Spinal cord (tissue), 9 donors: ENCODE measurements at regions not wholly inside any gene's neighbourhood (a gene's known extent, or its start where the extent isn't known, plus 50 kb on each side); places are given as distances from the start of the nearest gene placed in this dataset.

Experiments used
- DNase-seq, 6 donors: peaks; one replicate each; pipeline versions ENCODE4 v3.0.0 to v3.0.0-alpha.2; 2013 to 2015; ENCODE audit warnings: low spot score in 6 of 6, low read depth in 4 of 6
- H3K27ac ChIP-seq: one replicate; pipeline ENCODE4 v1.5.1; 2013; ENCODE audit warnings: low read depth, low read length, control low read depth
- H3K27me3 ChIP-seq: one replicate; pipeline ENCODE4 v1.6.1; 2013; ENCODE audit warnings: low read length; ENCODE audit not compliant: control insufficient read depth, insufficient read depth
- H3K36me3 ChIP-seq: one replicate; pipeline ENCODE4 v1.6.1; 2013; ENCODE audit warnings: low read length; ENCODE audit not compliant: control insufficient read depth, insufficient read depth
- H3K4me1 ChIP-seq: one replicate; pipeline ENCODE4 v1.6.1; 2013; ENCODE audit warnings: low read length; ENCODE audit not compliant: control insufficient read depth, insufficient read depth
- H3K4me3 ChIP-seq: one replicate; pipeline ENCODE4 v1.5.1; 2013; ENCODE audit warnings: low read depth, low read length, control low read depth
- H3K9me3 ChIP-seq: one replicate; pipeline ENCODE4 v1.6.1; 2013; ENCODE audit warnings: low read length; ENCODE audit not compliant: control insufficient read depth, insufficient read depth
- WGBS: methylation state at CpG from one replicate; pipeline ENCODE4 v1.1.5; 2013; ENCODE audit warnings: missing lambda C conversion rate; ENCODE audit not compliant: insufficient coverage; 5-methylcytosine and 5-hydroxymethylcytosine counted together
- donor health status: healthy.

- no CpG with 5 or more reads among the region's 2 CpGs for WGBS
- H3K4me1 ChIP-seq: no peaks in the 10 kb centered on the region
- no peak overlapping the region for H3K27ac ChIP-seq
- no peaks in the 10 kb centered on the region for H3K27me3 ChIP-seq
- DNase-seq: no peak
- H3K36me3 ChIP-seq: no peaks in the 10 kb centered on the region
- no peaks in the 10 kb centered on the region for H3K9me3 ChIP-seq
- H3K4me3 ChIP-seq: no peak overlapping the region
Observed at GRCh38 chr10:3000048-3000447, 67.3 kb upstream of the PFKP start.

DNA sequence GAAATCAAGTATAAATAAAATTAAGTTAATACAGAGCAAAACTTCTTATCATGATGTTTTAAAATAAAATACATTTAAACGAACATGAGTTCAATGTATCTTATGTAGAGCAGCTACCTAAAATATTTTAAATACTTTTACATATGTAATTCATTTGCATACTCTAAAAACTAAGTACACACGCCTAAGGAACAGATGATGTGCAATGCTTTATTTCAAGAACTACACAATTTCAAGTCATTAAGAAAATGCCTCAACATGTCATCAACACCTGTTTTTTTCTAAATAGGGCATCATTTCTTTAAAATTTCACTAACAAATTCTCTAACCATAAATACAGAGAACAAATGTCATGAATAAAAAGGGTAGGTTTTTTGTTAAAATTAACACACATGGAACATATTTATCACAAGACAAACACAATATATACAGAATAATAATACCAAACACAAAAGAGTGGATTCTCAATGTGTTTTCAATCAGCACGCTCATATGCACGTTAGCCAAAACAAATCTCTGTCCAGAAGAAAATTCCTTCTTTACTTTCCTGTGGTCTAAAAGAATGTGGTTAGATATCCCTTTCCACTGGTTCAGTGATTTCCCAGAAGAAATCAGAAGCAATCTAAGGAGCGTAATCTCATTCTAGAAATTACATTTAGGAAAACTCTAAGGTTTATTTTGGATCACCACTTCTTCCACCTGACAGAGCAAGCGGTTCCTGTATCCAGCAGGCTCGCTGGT lies 73.0 kb upstream of the PFKP start:
- Histone ChIP-seq H3K4me3 (no peak overlapping the region), H3K4me1 (no peaks in the 10 kb centered on the region), H3K27ac (no peak overlapping the region), H3K36me3 (no peaks in the 10 kb centered on the region), H3K27me3 (no peaks in the 10 kb centered on the region), H3K9me3 (no peaks in the 10 kb centered on the region)
- DNase-seq: peak in 1 of 6 donors; percentile 27
- WGBS: 69% methylated on average over 3 of the region's 7 CpGs

DNA sequence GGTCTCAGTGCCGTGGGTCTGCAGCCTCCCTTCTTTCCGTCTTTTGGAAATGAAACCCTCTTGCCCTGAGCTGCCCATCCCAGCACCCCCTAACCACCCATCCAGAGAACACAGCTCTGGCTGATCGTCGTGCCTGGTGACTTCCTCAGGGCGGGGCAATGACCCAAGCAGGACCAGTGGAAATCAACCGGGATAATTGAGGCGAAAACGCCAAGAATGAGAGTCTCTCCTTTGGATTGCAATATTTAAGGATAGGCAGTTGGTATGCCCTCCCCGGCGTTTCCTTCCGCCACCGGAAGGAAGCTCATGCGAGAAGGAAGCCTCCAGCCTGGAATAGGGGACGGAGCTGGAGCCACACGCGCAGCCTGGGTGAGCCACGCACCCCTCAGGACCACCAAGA lies 73.7 kb upstream of the PFKP start:
- H3K9me3 ChIP-seq: peaks cover 3% of the 10 kb centered on the region
- no peaks in the 10 kb centered on the region for H3K36me3 ChIP-seq
- WGBS: 95% methylated on average over 13 of the region's 17 CpGs
- no peak for DNase-seq
- no peak overlapping the region for H3K4me3 ChIP-seq
- no peak overlapping the region for H3K27ac ChIP-seq
- no peaks in the 10 kb centered on the region for H3K4me1 ChIP-seq
- H3K27me3 ChIP-seq: no peaks in the 10 kb centered on the region

DNA sequence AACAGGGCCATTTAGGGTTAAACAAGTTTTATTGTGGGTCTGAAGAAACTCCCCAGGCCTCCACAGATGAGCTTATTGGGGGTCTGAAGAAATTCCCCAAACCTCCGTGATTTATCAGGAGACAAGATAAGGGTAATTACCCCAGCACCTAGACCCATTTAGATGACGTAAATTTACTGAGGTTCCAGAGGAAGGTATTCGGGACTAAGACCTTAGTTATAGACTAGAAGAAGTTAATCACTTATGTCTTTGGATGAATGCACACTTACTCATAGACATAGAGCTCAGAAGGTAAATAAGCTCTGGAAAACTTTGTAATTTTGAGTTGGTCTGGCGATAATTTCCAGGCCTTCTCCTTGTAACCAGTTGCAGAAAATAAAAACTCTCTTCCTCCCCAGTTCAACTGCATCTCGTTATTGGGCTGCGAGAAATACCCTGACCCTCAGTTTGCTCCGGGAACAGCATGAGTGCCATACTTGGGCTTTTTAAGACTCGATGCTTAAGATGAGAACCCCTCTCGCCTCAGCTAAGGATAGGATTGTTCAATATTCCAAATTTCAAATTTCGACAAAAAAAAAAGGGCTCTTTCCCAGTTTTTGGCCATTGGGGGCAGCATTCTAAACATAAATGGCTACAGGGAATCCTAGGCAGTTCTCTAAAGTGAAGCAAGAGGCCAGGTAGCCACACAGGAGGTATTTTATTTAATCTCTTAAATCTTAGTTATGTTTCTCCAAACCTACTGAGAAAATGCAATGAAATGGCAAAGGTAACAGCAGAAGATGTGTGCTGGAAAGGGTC lies 74.7 kb upstream of the PFKP start:
- no peaks in the 10 kb centered on the region for H3K4me1 ChIP-seq
- 86% methylated on average over 5 of the region's 10 CpGs for WGBS
- no peak overlapping the region for H3K27ac ChIP-seq
- H3K9me3 ChIP-seq: peaks cover 3% of the 10 kb centered on the region
- no peak overlapping the region for H3K4me3 ChIP-seq
- H3K27me3 ChIP-seq: no peaks in the 10 kb centered on the region
- H3K36me3 ChIP-seq: no peaks in the 10 kb centered on the region
- DNase-seq: no peak

DNA sequence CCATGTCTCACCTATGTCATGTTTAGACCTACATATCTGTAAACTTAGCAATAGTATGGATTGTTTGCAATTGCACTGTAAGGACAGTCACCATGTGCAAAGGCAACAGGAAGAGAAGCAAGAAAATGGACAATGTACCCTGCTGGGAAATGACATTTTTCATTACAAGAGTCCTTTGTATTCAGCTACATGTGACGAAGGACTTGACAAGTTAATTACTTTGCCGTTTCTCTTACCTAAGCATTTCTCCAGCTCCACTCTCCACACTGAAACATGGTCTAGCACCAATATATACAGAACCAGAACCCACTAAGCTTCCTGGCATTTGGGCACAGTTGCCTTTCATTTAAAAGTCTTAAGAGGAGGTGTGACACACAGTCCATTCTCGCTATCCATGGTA lies 76.6 kb upstream of the PFKP start:
- H3K36me3 ChIP-seq: no peaks in the 10 kb centered on the region
- no peak for DNase-seq
- no peaks in the 10 kb centered on the region for H3K27me3 ChIP-seq
- no peak overlapping the region for H3K4me3 ChIP-seq
- H3K4me1 ChIP-seq: peaks cover 8% of the 10 kb centered on the region
- no peak overlapping the region for H3K27ac ChIP-seq
- WGBS: 40% methylated on average over 2 of the region's 3 CpGs
- peaks cover 3% of the 10 kb centered on the region for H3K9me3 ChIP-seq

DNA sequence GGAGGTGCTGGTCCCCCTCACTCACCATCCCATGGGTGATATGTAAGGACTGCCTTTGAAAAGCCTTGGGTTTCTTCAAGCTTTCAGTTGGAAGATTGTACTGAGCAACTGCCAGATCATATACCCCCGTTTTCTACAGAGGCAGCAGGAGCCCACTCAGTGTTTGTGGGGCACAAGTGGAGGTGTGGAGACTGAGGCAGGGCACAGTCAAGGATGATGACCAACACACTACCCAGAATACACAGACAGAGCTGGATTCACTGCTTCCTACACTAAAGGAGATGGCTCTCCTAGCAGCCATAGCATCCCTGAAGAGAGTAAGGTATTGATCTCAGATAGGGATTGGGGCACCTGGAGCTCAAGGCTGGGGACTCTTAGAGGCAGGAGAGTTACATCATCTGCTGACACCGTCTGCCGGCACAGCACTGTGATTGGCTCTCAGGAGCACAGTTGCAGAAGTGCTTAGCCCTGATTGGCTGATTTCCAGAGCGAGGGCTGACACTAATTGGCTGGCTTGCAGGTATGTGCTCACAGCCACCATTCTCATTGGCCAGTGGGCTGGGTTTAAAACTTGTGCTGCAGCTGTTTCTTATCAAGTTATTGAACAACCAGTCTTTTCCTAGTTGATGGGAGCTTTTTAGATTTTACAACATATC lies 77.9 kb upstream of the PFKP start:
- no peak overlapping the region for H3K4me3 ChIP-seq
- H3K36me3 ChIP-seq: no peaks in the 10 kb centered on the region
- H3K9me3 ChIP-seq: peaks cover 3% of the 10 kb centered on the region
- H3K27ac ChIP-seq: no peak overlapping the region
- H3K4me1 ChIP-seq: peaks cover 10% of the 10 kb centered on the region
- 92% methylated on average over 4 of the region's 4 CpGs for WGBS
- no peak for DNase-seq
- H3K27me3 ChIP-seq: no peaks in the 10 kb centered on the region

DNA sequence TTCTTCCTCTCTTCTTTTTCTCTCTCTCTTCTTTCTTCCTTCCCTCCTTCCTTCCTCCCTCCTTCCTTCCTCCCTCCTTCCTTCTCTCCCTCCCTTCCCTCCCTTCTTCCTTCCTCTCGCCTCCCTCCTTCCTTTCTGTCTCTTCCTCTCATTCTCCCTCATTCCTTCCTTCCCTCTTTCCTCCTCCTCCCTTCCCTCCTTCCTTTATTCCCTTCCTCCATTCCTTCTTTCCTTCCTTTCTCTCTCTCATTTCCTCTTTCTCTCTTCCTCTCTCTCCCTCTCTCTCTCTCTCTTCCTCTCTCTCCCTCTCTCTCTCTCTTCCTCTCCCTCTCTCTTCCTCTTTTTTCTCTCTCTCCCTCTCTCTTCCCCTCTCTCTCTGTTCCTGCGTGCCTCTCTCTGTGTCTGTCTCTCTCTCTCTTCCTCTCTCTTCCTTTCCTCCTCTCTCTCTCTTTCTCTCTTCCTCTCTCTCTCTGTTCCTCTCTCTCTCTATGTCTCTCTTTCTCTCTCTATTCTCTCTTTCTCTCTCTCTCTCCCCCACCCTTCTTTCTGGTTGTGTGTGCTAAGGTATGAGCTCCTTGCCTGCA lies 80.1 kb upstream of the PFKP start:
- no peak for DNase-seq
- H3K27ac ChIP-seq: no peak overlapping the region
- H3K9me3 ChIP-seq: peaks cover 3% of the 10 kb centered on the region
- H3K4me3 ChIP-seq: no peak overlapping the region
- peaks cover 10% of the 10 kb centered on the region for H3K4me1 ChIP-seq
- no peaks in the 10 kb centered on the region for H3K36me3 ChIP-seq
- no peaks in the 10 kb centered on the region for H3K27me3 ChIP-seq
- WGBS: 42% methylated on average over 2 of the region's 2 CpGs

GRCh38 chr10:2986391-2986801 lies 81.0 kb upstream of the PFKP start:
- Histone ChIP-seq H3K4me3 (no peak overlapping the region), H3K9me3 (peaks cover 3% of the 10 kb centered on the region), H3K27me3 (no peaks in the 10 kb centered on the region), H3K36me3 (no peaks in the 10 kb centered on the region), H3K4me1 (peaks cover 10% of the 10 kb centered on the region), H3K27ac (no peak overlapping the region)
- peak in 1 of 6 donors; percentile 83 for DNase-seq
- 15% methylated on average over 4 of the region's 11 CpGs for WGBS

- Histone ChIP-seq H3K27ac (no peak overlapping the region), H3K4me3 (no peak overlapping the region), H3K9me3 (peaks cover 3% of the 10 kb centered on the region), H3K4me1 (peaks cover 10% of the 10 kb centered on the region), H3K36me3 (no peaks in the 10 kb centered on the region), H3K27me3 (no peaks in the 10 kb centered on the region)
- DNase-seq: no peak
- 50% methylated on average over 11 of the region's 11 CpGs for WGBS
Observed at GRCh38 chr10:2985729-2986232, 81.6 kb upstream of the PFKP start.
